ENCODE measurements at regions not wholly inside any gene's neighbourhood (a gene's known extent, or its start where the extent isn't known, plus 50 kb on each side); places are given as distances from the start of the nearest gene placed in this dataset.
"Not testable (repeated sequence)": the region's sequence is repeated elsewhere in the genome, so short reads cannot be mapped to it uniquely, and the experiment has no call there.

DNA sequence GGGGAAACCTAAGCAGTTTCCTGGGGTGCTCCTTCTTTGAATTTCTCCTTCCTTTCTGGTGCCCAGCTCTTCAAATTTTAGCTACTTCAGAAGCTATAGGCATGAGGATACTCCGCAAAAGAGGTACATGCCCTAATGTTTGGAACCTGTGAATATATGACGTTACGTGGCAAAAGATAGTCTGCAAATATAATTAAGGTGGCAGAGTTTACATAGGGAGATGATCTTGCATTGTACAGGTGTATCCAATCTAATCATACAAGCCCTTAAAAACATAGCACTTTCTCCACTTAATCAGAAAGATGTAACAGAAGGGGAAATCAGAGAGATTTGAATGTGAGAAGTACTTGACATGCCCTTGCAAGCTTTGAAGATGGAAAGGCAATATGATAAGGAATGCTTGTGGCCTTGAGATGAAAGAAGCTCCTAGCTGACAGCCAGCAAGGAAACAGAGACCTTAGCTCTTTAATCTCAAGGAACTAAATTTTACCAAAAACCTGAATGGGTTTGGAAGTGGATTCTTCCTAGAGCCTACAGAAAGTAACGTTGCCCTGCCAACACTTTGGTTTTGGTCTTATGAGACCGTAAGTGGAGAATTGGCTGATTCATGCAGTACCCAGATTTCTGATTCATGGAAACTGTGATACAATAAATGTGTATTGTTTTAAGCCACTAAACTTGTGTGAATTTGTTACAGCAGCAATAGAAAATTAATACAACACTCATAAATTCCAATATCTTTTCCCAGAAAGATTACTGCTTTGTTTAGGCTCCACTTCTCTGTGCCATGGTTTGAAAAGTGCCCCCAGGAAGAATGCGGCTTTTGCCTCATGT lies 268.4 kb downstream of the FAM170A start:
- DNase-seq, result no peak

DNA sequence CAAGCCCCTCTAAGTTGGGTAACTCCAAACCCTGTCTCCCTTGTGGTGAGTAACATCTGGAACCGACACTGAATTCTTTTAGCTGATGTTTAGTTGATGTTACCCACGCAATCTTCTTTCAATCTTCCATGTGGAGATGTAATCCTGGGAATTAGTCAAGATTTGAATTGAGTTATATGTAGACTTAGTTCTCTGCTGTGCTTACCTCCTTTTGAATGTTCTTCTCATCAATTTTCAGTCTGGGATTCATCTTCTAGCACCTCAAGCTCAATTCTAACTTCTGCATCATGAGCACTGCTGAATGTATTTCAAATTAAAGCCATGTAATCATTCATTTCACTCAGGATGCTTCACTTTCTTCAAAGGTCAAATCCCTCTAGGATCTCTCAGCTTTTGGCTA lies 270.6 kb downstream of the FAM170A start:
- no peak for DNase-seq

DNA sequence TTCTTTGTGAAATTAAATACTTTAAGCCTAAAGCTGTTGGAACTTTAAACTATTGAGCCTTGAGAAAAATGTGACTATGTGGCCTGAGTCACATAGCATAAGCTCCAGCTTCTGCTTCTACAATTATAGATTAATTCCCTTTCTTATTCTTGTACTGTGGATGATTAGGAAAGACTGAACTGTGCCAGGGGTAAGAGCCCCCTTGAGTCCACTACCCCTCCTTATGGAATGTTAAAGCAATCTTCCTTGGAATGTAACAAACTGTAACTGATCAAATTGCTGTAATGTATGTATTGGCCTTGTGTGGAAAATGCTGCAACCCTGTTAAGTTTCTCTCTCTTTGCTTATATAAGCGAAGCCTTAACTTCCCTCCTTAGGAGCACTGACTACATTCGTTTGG lies 273.2 kb downstream of the FAM170A start:
- DNase-seq, result no peak

DNA sequence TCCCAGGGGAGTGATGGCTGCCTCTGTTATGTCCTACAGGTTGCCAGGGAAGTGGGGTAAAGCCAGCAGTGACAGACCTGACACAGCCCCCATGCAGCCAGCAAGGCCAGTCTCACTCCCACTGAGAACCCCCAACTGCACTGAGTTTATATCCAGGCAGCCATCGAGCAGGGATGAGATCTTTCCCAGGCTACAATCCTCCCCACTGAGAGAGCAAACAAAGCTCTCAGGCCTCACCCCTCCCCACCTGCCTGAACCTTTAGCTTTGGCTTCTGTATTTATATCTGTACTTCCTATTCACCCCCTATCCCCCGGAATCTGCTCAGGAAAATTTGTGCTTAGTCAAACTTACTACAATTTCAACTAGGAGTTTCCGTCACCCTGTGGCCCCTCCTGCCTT lies 284.1 kb downstream of the FAM170A start:
- DNase-seq, result no peak

DNA sequence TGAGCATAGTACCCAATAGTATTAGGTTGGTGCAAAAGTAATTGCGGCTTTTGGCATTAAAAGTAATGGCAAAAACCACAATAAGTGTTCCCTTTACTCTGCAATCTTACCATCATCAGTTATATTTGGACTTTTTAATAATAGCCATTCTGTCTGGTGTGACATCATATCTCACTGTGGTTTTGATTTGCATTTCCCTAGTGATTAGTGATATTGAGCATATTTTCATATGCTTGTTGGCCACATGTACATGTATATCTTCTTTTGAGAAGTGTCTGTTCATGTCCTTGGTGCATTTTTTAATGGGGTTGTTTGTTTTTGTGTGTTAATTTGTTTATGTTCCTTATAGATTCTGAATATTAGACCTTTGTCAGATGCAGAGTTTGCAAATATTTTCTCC lies 289.9 kb downstream of the FAM170A start:
- no peak for DNase-seq

DNA sequence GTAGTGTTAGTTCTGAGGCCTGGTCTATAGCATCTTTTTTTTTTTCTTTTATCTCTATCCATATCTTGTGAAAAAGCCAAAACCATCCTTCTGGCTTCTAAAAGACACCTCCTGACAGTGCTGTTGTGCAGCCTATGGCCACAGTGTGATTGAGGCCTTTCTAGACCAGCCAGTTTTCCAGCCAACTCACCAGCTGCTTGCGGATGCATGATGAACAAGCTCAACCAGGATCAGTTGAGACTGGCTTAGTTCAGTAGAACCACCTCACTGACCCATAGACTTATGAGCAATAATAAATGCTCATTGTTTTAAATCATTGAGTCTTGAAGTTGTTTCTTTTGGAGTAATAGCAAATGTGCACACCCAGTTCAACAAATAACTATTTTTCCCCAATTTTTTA lies 296.9 kb downstream of the FAM170A start:
- DNase-seq, result no peak

DNA sequence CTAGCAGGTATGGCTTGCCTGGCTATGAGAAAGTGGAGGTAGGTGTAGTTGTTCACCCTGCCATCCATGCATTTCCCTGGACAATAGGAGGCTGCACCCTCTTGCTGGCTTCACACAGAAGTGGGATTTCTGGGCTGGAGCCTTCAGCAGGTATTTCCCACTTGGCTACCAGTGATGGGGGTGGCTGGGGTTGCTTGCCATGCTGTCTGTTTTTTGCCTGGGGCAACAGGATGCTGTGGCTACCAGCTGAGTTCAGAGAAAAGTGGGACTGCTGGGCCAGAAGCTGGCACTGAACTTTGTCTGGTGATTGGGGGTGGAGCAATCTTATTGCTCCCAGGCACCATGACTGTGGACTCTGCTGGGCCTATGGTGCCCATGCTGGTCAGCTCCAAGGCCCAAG lies 299.6 kb downstream of the FAM170A start:
- no peak for DNase-seq

DNA sequence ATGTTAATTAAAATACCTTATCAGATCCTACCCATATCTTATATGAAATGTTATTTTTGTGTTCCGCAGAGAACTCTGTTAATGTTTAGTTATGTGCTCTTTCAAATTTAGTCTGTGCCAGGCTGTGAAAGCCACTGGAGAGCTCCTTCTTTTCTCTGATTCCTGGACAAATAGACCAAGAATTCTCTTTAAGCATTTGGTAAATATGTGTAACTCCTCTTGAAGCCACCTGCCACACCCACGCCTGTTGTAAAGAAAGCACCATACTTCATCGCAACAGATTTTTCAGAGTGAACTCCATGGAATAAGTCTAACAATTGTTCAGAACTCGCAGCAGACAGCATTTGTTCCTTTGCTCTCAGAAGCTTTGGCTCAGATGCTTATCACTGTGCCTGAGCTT lies 301.1 kb downstream of the FAM170A start:
- no peak for DNase-seq

DNA sequence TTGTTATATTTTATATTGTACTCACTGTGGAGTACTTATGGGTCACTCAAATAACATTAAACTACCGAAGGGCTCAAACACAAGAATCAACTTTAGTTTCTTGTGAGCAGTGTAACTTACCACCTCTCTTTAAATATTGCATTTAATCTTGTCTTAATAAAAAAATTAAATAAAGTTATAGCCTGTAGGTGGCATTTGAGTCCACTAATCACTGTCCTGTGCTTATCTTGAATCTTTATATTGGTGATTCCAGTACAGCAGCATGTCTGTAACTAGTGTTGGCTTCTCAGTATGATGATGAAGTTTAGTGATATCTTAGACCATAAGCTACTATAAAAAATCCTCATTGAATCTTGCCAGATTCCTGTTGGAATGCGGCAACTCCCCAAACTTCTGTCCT lies 313.8 kb downstream of the FAM170A start:
- no peak for DNase-seq

DNA sequence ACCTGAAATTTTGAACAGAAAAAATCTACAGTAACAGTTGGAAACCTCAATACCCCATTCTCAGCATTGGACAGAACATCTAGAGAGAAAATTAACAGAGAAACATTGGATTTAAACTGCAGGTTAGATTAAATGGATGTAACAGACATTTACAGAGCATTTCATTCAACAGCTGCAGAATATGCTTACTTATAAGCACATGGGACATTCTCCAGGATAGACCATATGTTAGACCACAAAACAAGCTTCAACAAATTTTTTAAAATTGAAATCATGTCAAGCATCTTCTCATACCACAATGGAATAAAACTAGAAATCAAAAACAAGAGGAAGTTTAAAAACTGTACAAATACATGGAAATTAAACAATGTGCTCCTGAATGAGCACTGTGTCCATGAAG lies 316.3 kb downstream of the FAM170A start:
- DNase-seq, result no peak

DNA sequence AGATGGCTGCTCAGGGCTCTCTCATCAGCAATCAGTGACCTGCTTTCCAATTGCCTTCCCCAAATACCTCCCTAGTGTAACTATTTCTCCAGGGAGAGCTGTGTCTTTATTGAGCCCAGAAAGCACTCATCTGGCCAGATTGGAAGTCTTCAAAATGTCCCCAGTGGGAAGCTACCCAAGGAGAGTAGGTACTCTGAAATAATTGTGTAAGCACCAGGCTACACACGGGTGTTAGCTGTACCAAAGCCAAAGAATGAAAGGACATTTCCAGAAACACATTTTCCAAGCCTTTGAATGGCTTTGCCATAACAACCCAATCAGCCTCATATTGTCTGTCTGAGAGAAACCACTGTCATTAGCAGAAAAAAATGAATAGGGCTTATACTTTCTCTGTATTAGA lies 318.8 kb downstream of the FAM170A start:
- no peak for DNase-seq

DNA sequence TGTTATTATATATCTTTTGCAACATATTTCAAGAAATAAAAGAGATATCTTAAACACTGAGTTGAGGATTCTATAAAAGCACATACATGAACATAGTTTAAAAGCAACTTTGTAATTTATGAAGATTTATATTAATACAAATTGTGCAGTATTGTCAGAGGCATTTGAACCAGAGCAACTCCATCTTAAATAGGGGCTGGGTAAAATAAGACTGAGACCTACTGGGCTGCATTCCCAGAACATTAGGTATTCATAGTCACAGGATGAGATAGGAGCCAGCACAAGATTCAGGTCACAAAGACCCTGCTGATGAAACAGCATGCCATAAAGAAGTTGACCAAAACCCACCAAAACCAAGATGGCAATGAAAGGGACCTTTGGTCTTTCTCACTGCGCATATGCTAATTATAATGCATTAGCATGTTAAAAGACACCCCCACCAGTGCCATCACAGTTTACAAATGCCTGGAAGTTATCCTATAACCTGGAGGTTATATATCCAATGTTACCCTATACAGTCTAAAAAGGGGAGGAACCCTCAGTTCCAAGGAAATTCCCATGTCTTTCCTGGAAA lies 320.2 kb downstream of the FAM170A start:
- DNase-seq, result no peak

DNA sequence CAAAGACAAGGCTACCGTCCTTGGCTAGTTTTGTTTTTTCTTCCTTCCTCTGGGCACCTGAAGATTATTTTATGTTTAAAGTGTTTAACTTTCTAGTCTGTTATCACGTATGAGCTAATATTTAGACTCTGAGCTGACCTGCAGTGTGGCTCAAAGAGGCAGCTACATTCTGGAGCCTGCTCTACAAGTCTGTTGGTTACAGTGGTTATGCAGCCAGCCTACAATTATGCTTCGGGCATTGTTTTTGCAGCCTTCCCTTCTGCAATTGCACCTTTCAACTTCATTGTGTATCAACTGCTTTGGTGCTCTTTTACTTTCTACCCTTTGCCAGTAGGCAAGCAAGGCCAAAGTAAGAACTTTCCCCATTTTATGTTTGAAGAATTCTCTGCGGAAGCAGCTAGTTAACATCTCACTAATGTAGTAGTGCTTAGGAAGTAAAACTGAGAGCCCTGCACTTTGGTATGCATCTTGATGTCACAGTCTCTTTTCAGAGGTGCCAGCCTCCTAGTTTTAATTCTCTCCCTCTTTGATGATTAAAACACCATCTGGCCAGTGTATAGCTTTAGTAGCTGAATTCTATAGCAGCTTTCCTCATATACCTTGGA lies 322.1 kb downstream of the FAM170A start:
- no peak for DNase-seq

DNA sequence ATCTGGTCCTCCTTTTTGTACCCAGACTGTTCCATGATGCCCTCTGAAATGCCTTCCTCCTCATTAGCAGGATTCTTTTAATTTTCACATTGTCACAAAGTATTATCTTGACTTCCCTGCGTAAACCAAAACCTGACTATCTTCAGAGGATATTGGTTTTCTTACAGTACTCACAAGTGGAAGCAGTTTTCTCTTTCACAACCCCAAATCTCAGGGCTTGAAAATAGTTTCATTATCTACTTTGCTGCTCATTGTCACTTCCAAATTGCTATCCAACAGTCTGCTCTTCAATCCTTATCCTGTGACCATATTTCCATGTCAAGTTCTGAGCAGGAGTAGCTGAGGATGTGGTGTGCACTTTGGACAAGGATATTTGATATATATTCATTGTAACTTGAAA lies 324.1 kb downstream of the FAM170A start:
- no peak for DNase-seq

DNA sequence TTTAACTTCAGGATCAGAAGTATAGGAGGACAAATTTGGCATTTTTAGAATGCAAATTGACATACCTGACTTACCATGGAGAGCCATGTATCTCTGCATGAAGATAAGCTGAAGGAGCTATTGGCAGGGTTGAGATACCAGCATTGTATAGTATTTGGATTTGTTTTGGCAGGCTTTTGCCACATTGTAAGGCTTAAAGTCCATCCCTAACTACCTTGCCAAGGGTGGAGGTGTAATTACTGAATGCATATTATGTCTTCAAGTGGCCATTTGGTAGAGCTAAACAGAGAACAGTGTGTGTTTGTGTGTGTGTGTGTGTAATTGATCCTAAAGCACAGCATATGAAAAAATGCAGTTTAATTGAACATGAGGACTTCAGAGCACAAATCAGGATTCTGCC lies 324.7 kb downstream of the FAM170A start:
- DNase-seq, result no peak

DNA sequence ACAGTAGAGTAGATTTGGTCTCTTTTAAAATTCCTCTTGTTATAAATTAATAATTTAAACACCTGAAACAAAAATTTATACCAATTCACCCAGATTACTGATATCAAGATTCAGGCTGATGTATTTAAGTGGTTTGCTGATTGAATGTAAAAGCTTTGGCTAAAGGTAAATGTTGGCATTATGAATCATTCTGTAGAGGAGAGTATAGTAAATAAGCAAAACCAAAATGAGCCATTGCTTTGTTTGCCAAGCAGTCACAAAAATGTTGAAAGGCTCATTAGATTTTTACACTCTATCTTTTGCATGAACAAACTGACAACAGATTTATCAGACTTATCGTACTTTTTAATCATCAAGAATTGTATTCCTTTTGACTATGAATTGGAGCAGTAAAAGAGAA lies 332.6 kb downstream of the FAM170A start:
- no peak for DNase-seq

DNA sequence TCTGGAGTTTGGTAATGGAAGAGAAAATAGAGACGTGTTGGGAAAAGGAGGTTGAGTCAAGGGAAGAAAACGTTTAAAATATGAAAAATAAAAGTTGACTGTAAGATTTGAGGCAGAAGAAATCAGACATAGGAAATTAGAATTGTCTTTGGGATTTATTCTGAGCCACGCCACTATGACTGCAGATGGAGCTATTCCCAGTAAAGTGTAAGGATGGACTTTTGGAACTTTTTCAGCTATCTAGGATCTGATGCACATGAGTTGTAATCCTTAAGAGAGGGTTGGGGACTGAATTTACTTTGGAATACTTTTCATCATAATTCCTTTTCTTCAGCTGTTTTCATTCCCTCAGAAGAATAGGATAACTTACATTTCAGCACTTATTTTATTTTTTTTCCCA lies 336.7 kb downstream of the FAM170A start:
- no peak for DNase-seq

DNA sequence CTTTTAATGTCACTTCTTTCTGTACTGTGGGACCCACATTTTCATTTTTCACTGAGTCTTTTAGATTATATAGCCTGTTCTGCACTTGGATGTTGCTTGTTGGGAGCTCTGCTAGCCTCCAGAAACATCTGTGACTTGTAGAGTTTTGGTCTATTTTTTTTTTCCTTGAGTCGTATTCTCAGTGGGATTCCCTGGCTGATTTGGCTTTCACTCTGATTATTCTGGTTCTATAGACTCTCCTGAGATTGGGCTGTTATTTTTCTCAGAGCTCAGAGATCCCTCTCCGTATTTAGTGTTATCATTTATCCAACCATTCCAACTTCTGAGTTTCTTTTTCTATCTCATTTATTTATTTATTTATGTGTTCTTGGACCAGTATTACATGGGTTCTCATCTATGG lies 339.3 kb downstream of the FAM170A start:
- DNase-seq, result no peak

DNA sequence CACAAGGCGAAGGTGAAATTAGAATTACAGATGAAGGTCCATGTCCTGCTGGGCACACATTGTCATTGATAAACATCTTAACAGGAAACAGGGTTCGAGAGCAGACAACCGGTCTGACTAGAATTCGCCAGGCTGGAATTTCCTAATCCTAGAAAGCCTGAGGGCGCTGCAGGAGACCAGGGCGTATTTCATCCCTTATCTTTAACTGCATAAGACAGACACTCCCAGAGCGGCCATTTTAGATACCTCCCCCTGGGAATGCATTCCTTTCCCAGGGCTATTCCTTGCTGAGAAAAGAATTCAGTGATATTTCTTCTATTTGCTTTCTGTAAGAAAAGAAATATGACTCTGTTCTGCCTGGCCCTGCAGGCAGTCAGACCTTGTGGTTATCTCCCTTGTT lies 357.7 kb downstream of the FAM170A start:
- not testable (repeated sequence) for DNase-seq

DNA sequence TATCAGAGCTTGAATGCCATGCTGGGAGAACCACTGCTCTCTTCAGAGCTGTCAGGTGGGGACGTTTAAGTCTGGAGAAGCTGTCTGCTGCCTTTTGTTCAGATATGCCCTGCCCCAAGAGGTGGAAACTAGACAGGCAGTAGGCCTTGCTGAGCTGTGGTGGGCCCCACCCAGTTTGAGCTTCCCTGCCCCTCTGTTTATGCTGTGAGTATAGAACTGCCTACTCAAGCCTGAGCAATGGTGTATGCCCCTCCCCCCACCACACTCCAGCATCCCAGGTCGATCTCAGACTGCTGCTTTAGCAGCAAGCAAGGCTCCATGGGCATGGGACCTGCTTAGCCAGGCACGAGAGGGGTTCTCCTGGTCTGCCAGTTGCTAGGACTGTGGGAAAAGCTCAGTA lies 362.3 kb downstream of the FAM170A start:
- no peak for DNase-seq

DNA sequence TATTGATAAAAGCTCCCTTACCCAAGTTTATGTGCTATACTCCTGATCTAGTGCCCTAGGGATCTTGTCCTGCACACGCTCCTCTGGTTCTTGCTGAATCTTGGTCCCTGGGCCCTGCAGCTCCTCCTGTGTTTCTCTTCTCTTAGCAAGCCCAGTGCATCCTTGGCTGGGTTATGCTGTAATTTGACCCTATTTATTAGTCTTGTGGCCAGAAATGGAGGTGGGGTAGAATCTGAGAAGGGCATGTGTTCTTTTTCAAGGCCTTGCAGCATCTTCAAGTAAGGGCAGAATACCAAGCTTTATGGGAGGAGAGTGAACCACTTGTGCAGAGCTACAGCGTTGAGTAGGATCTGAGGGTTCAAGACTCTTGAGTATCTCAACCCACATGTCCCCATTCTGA lies 366.8 kb downstream of the FAM170A start:
- no peak for DNase-seq

DNA sequence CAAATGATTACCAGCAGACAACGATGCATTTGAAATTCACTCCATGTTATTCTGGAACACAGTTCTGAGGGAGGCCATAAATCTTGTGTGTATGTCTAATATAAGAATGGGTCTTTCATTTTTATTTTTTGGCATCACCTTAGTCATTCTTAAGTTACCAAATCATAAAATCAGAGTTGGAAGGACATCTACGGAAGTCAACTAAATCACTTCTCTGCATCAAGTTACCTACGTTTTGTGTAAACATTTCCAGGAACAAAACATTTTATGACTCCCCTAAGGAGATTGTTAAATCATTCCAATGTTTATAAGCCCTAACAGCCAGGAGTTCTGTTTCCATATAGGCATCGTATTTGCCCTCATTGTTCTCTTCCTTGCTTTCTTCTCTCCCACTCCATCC lies 378.2 kb downstream of the FAM170A start:
- no peak for DNase-seq

DNA sequence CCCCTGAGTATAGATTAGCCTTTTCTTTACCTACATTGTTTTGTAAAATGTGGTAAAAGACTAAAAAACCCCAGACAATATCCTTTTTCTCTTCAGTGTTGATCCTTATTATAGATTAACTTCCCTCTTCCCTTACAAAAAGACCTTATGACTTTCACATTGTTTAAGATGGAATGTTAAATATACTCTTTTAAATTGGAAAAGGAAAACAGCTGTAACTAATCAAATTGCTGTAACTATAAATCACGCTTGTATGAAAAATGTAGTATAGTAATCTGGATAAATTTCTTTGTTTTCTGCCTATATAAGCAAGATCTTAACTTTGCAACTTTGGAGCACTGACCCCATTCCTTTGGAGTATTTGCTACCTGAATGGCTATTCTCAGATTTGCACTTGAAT lies 383.1 kb downstream of the FAM170A start:
- no peak for DNase-seq

DNA sequence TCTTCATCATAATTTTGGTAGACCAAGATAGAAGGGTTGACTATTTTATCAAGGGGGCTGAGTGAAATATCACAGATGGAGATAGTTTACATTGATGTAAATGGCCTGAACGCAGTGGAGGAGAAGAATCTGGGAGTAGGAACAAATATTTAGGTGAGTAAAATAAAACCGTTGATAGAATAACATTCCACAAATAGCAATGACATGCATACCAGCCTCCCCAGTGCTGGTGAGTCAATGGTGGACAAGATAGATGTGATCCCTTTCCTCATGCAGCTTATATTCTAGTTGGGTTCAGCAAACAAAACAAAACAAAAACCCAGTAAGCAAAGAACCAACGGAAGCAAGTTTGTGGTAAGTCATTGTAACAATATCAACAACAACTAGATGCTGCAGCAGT lies 385.2 kb downstream of the FAM170A start:
- no peak for DNase-seq
